LoVo (cell line): ENCODE measurements at regions not wholly inside any gene's neighbourhood (a gene's known extent, or its start where the extent isn't known, plus 50 kb on each side); places are given as distances from the start of the nearest gene placed in this dataset.

Experiments
- DNase-seq: peaks from one replicate; pipeline ENCODE4 v3.0.0-alpha.2; 2016; ENCODE audit warnings: low spot score

GRCh38 chr18:51943281-51943680 is 396.7 kb upstream of the DCC start:
- DNase-seq, result no peak

DNA sequence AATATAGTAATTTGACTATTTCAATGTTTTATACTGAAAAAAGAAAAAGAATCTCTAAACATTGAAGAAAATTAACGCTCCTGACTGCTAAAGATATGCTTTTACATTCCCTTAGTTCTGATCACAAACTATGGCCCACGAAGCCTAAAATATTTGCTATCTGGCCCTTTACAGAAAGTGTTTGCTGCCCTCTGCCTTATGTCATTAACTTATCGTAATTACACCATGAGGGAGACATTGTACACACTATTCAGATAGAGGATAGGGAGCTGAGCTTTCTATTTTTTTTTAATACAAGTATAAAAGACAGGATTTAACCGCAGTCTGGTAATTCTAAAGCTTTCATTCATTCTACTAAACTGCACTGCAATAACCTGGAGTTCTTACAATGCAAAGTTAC is 393.1 kb upstream of the DCC start:
- no peak for DNase-seq

- no peak for DNase-seq
These were observed 387.2 kb upstream of the DCC start for GRCh38 chr18:51952844-51953243.

DNA sequence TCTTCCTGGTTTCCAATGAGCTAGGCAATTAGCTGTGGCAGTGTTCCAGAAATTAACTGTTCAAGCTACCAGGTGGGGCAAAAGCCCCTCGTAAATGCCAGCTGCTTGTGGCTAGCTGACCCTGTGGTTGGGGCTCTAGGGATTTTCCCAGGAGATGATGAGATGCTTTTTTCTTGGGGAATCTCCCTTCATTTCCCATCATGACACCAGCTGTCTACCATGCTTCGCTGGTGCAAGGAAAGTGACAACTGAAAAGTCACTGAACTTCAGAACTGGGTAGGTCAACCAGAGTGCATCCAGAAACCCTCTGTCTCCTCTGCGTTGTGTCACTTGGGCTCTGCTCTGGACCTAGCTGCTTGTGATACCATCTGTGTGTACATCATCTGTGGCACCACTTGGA is 386.5 kb upstream of the DCC start:
- no peak for DNase-seq

DNA sequence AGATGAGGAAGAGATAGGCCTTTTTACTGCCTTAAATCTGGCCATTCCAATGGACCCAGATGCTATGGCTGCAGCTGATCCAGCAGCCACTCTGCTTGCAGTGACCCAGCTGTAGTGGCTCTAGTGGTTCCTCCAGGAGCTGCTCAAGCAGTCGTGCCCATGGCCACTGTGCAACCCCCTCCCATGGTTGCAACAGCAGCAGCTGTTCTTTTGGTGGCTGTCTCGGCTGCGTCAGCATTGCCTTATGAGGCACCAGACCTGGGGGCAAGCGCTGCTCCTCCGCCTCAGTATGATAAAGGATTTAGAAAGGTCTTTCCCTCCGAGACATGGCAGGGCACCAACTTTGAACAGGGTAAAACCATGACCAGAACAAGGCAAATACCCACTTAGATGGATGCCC is 384.9 kb upstream of the DCC start:
- no peak for DNase-seq

GRCh38 chr18:51957001-51957400 is 383.0 kb upstream of the DCC start:
- DNase-seq, result no peak

DNA sequence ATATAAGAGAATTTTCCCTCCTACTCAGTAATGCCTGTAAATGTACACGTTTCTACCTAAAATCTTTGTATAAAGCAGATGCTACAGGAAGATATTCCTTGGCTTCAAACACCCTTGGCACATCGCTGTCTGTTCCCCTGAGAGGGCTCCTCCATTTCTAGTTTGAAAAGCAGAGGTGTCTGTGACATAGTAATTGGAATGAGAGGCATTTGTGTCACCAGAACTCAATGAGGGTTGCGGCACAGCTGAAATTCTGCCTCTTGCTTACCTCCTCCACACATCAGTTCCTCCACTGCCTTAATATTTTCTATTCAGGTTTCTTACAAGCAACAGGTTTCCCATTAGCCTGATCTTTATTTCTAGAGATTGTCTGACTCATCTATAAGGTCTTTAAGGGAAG is 359.9 kb upstream of the DCC start:
- DNase-seq, result no peak

GRCh38 chr18:51988277-51988676 is 351.7 kb upstream of the DCC start:
- no peak for DNase-seq

DNA sequence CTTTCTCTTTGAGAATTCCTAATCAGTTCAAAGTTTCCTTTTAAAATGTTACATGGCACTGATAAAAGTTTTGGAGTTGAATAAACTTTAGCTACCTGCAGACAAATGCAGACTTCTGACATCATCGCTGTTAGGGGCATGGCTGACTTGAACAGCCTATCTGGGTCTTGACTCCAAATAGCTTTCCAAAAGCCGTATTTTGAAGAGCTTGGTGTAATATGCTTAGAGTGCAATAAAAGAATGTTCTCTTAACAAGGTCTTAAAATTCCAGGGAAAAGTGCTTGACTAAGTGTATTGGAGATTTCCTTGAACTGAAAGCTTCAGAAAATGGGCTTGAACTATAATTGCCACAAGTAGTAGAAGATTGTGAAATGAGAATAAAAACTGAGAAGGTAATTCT is 342.9 kb upstream of the DCC start:
- DNase-seq, result no peak

- DNase-seq, result no peak
These were observed 341.9 kb upstream of the DCC start for GRCh38 chr18:51998066-51998465.

GRCh38 chr18:51998711-51999110 is 341.3 kb upstream of the DCC start:
- DNase-seq, result no peak

GRCh38 chr18:51999351-51999750 is 340.6 kb upstream of the DCC start:
- DNase-seq, result no peak

GRCh38 chr18:52000435-52000834 is 339.6 kb upstream of the DCC start:
- DNase-seq, result no peak

GRCh38 chr18:52001106-52001505 is 338.9 kb upstream of the DCC start:
- DNase-seq, result no peak

DNA sequence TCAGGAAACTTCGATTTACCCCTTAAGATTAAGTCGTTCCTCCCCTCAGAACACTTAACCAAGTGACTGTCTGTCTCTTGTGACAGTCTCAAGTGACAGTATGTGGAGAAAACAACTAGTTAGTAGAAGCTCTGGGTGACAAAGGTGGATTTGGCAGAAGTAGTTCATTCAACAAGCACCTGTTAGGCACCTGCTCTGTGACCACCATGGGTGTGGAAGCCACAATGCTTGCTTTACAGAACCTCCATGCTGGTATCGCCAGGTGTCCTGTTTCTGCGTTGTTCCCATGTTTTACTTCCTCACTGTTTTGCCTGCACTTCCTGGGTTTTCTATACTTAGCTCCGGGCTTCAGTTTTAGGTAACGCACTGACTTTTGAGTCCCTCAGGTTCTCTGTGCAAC is 337.4 kb upstream of the DCC start:
- DNase-seq, result no peak

GRCh38 chr18:52007105-52007504 is 332.9 kb upstream of the DCC start:
- no peak for DNase-seq

DNA sequence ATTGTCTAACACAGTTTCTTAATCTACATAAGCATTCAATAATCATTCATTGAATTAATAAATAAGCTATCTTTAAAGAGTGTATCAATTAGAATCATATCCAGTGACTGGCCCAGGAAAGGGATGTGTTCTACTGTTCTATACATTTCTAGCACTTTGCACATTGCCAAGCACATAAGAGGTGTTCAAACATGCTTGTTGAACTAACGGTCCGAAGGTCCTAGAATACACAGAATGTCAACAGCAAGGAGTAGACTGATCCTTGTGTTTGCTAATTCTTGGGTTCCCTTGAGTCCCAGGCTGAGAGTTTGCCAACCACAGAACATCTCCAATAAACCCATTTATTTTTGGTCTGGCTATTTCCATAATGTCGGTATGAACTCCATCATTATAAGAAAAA is 331.7 kb upstream of the DCC start:
- no peak for DNase-seq

GRCh38 chr18:52008736-52009135 is 331.3 kb upstream of the DCC start:
- no peak for DNase-seq

GRCh38 chr18:52009958-52010357 is 330.0 kb upstream of the DCC start:
- DNase-seq, result no peak

DNA sequence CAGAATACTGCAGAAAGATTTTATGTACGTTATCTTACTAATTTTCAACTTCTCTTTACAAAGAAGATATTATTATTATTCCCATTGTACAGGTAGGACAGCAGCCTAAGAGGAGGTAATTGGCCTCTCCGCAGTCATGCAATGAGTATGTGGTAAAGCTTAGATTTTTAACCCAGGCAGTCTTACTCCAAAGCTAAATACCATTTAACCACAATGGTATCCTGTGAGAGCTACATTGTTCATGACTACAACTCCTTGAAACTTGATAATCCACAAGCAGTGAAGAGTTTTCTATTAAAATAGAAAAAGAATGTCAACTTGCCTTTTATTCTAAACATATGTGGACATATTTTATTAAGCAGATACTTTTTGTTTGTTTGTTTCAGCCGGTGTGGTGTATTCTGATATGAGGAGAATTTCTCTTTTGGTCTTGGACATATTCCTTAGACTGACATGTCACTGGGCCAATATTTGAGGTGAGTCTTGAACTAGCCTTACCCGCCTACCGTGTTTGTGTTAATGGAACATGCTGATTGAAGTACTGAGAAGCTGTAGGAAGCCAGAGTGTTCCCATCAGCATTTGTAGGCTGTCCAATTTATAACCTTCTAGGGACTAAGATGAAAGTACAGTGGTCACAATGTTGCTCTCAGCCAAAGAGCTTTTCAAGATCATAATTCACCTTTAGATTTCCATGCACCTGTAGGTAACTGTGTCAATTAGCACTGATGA is 293.9 kb upstream of the DCC start:
- DNase-seq, result no peak

GRCh38 chr18:52046842-52047241 is 293.2 kb upstream of the DCC start:
- no peak for DNase-seq

DNA sequence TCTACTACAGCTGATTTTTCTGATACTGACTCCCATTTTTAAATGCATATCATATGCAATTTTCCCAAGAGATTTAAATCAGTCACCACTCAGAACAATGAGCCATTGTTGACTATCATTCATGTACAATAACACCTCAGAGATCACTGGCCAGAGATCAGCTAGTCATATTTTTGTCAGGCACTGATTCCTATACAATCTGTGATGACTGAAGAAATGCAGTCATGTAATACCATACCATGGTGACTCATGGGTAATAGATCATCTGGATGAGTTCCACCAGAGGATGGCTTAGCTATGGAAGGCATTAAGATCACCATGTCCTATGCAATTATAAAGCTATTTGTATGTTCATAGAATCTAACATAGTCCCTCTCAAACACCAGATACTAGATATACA is 285.7 kb upstream of the DCC start:
- DNase-seq, result no peak

DNA sequence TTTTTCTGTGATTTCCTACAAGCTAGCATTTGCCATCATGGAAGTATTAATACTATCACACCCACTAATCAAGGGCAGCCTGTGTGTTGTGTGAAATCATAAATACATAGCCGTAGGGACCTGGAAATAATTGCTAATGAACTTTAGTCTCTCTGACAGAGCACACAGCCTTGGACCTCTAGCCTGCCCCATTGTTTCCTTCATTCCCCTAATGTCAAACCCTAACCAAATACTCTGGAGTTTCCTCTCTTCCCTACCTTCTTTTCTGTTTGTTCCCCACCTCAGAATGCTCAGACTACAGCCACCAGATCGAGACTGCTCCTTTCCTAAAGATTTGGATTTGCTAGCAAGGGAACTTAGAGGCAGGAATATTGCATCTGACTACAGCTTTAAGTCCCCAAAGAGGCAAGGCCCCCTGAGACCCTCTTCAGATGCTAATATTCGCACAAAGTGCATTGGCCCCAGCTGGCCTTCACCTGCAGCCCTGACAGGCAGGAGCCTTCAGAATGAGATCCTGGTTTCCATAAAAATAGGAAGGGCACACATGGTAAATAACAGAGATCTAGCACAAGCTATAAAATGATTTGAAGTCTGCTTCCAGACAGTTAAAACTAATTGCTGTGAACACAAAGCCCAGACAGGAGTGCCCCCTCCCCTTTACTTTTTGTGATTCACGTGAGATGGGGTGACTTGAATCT is 279.2 kb upstream of the DCC start:
- no peak for DNase-seq

DNA sequence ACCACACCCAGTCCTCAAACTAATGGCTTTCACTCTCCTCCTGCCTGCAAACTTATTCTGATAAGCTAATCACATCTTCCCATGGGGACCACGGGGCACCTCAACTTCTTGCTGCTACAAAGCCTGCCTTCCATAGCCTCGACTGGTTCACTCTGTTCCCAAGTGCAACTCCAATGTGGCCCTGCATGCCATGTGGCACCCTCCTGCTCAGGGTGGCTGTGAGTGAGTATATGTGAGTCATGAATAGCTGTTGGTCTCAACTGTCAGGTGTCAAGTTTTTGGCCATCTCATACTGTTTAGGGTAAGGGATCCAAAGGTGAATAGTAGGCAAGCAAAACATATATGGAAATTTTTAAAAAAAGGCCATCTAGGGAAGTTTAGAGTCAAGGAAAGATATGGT is 276.1 kb upstream of the DCC start:
- DNase-seq, result no peak
